ENCODE measurements at regions not wholly inside any gene's neighbourhood (a gene's known extent, or its start where the extent isn't known, plus 50 kb on each side); places are given as distances from the start of the nearest gene placed in this dataset.
A peak's percentile ranks its signal among the peaks of the same experiment; 100 is the strongest.

GRCh38 chr14:73775339-73776193 lies 61.4 kb upstream of the PNMA1 start:
- no peaks in the 10 kb centered on the region for H3K79me1 ChIP-seq (ENCODE audit: low read length)
- H2BK5ac ChIP-seq (ENCODE audit: low read depth, low read length, poor library complexity) = no peak overlapping the region

GRCh38 chr14:73774671-73775070 lies 60.5 kb upstream of the PNMA1 start:
- no peak overlapping the region for H4K91ac ChIP-seq (ENCODE audit: low read depth, low read length)
- H3K14ac ChIP-seq (ENCODE audit: low read length) = no peak overlapping the region
- no peak overlapping the region for H3K4me3 ChIP-seq (ENCODE audit: low read depth, low read length)
- H3K27me3 ChIP-seq (ENCODE audit: insufficient read depth, low read length) = no peaks in the 10 kb centered on the region
- H2AFZ ChIP-seq (ENCODE audit: insufficient read depth, low read length, poor library complexity) = no peak overlapping the region
- H3K79me2 ChIP-seq (ENCODE audit: control insufficient read depth, insufficient read depth, low read length, poor library complexity) = peaks cover 3% of the 10 kb centered on the region
- H3K4me2 ChIP-seq (ENCODE audit: low read length) = no peak overlapping the region
- no CpG with 5 or more reads among the region's 2 CpGs for WGBS (ENCODE audit: extremely low coverage, insufficient coverage, insufficient read length)
- H3K23ac ChIP-seq (ENCODE audit: low read length) = no peak overlapping the region
- no peaks in the 10 kb centered on the region for H3K36me3 ChIP-seq (ENCODE audit: control insufficient read depth in 1 of 2, insufficient read depth in 2 of 2, low read length in 2 of 2)
- H4K8ac ChIP-seq (ENCODE audit: low read depth, low read length) = no peak overlapping the region
- no peak overlapping the region for H4K12ac ChIP-seq (ENCODE audit: low read depth, low read length)
- H3K79me1 ChIP-seq (ENCODE audit: low read length) = no peaks in the 10 kb centered on the region
- H3K4me1 ChIP-seq (ENCODE audit: control insufficient read depth in 1 of 2, insufficient read depth in 2 of 2, low read length in 2 of 2) = peaks cover 22 to 25% of the 10 kb centered on the region in 2 experiments
- peak overlapping the region; percentile 4 for H3K18ac ChIP-seq (ENCODE audit: low read length)
- no peak overlapping the region for H2BK12ac ChIP-seq (ENCODE audit: low read length)
- no peak overlapping the region for H2BK120ac ChIP-seq (ENCODE audit: insufficient read depth, low read length, poor library complexity)
- DNase-seq = no peak
- no peak overlapping the region for H2BK5ac ChIP-seq (ENCODE audit: low read depth, low read length, poor library complexity)
- no peak overlapping the region for H3K4ac ChIP-seq (ENCODE audit: low read depth, low read length)
- no peaks in the 10 kb centered on the region for H3K9me3 ChIP-seq (ENCODE audit: insufficient read depth, low read depth, low read length)
- H3K9ac ChIP-seq (ENCODE audit: low read length) = no peak overlapping the region
- no peak overlapping the region for H2AK5ac ChIP-seq (ENCODE audit: low read length)
- no peak overlapping the region for H3K27ac ChIP-seq (ENCODE audit: low read depth, low read length)

More at GRCh38 chr14:73775339-73776193, 61.4 kb upstream of the PNMA1 start:
- Histone ChIP-seq H3K4me2 (ENCODE audit: low read length) (no peak overlapping the region), H2BK120ac (ENCODE audit: insufficient read depth, low read length, poor library complexity) (no peak overlapping the region), H3K4me3 (ENCODE audit: low read depth, low read length) (no peak overlapping the region), H3K27me3 (ENCODE audit: insufficient read depth, low read length) (no peaks in the 10 kb centered on the region), H4K91ac (ENCODE audit: low read depth, low read length) (no peak overlapping the region), H3K4me1 (ENCODE audit: control insufficient read depth in 1 of 2, insufficient read depth in 2 of 2, low read length in 2 of 2) (peaks cover 22 to 25% of the 10 kb centered on the region in 2 experiments), H3K9me3 (ENCODE audit: insufficient read depth, low read depth, low read length) (no peaks in the 10 kb centered on the region), H3K79me2 (ENCODE audit: control insufficient read depth, insufficient read depth, low read length, poor library complexity) (peaks cover 3% of the 10 kb centered on the region), H3K14ac (ENCODE audit: low read length) (no peak overlapping the region), H4K8ac (ENCODE audit: low read depth, low read length) (no peak overlapping the region), H2AK5ac (ENCODE audit: low read length) (no peak overlapping the region), H3K4ac (ENCODE audit: low read depth, low read length) (peak overlapping the region; percentile 47), H3K36me3 (ENCODE audit: control insufficient read depth in 1 of 2, insufficient read depth in 2 of 2, low read length in 2 of 2) (peaks cover 0 to 2% of the 10 kb centered on the region in 2 experiments), H3K27ac (ENCODE audit: low read depth, low read length) (no peak overlapping the region), H4K12ac (ENCODE audit: low read depth, low read length) (no peak overlapping the region), H3K23ac (ENCODE audit: low read length) (no peak overlapping the region), H2BK12ac (ENCODE audit: low read length) (no peak overlapping the region), H3K18ac (ENCODE audit: low read length) (peak overlapping the region; percentile 11), H2AFZ (ENCODE audit: insufficient read depth, low read length, poor library complexity) (no peak overlapping the region), H3K9ac (ENCODE audit: low read length) (no peak overlapping the region)
- no peak for DNase-seq
- no CpG with 5 or more reads among the region's 10 CpGs for WGBS (ENCODE audit: extremely low coverage, insufficient coverage, insufficient read length)

- Histone ChIP-seq H3K4me2 (ENCODE audit: low read length) (no peak overlapping the region), H3K27ac (ENCODE audit: low read depth, low read length) (no peak overlapping the region), H2BK120ac (ENCODE audit: insufficient read depth, low read length, poor library complexity) (no peak overlapping the region), H2AFZ (ENCODE audit: insufficient read depth, low read length, poor library complexity) (no peak overlapping the region), H3K4ac (ENCODE audit: low read depth, low read length) (no peak overlapping the region), H2BK12ac (ENCODE audit: low read length) (no peak overlapping the region), H3K36me3 (ENCODE audit: control insufficient read depth in 1 of 2, insufficient read depth in 2 of 2, low read length in 2 of 2) (no peaks in the 10 kb centered on the region), H3K4me3 (ENCODE audit: low read depth, low read length) (no peak overlapping the region), H3K18ac (ENCODE audit: low read length) (no peak overlapping the region), H3K14ac (ENCODE audit: low read length) (no peak overlapping the region), H2AK5ac (ENCODE audit: low read length) (no peak overlapping the region), H3K27me3 (ENCODE audit: insufficient read depth, low read length) (no peaks in the 10 kb centered on the region), H3K79me2 (ENCODE audit: control insufficient read depth, insufficient read depth, low read length, poor library complexity) (peaks cover 3% of the 10 kb centered on the region), H3K9me3 (ENCODE audit: insufficient read depth, low read depth, low read length) (no peaks in the 10 kb centered on the region), H3K79me1 (ENCODE audit: low read length) (no peaks in the 10 kb centered on the region), H3K9ac (ENCODE audit: low read length) (no peak overlapping the region), H4K12ac (ENCODE audit: low read depth, low read length) (no peak overlapping the region), H4K8ac (ENCODE audit: low read depth, low read length) (no peak overlapping the region), H2BK5ac (ENCODE audit: low read depth, low read length, poor library complexity) (no peak overlapping the region), H3K4me1 (ENCODE audit: control insufficient read depth in 1 of 2, insufficient read depth in 2 of 2, low read length in 2 of 2) (peaks cover 22 to 25% of the 10 kb centered on the region in 2 experiments), H4K91ac (ENCODE audit: low read depth, low read length) (no peak overlapping the region), H3K23ac (ENCODE audit: low read length) (no peak overlapping the region)
- WGBS (ENCODE audit: extremely low coverage, insufficient coverage, insufficient read length) = no CpG with 5 or more reads among the region's 3 CpGs
- no peak for DNase-seq
Observed at GRCh38 chr14:73774241-73774570, 60.0 kb upstream of the PNMA1 start.

GRCh38 chr14:73773441-73774240 lies 59.5 kb upstream of the PNMA1 start:
- Histone ChIP-seq H3K9me3 (ENCODE audit: insufficient read depth, low read depth, low read length) (no peaks in the 10 kb centered on the region), H4K91ac (ENCODE audit: low read depth, low read length) (no peak overlapping the region), H3K4ac (ENCODE audit: low read depth, low read length) (no peak overlapping the region), H2AK5ac (ENCODE audit: low read length) (no peak overlapping the region), H4K12ac (ENCODE audit: low read depth, low read length) (no peak overlapping the region), H3K9ac (ENCODE audit: low read length) (no peak overlapping the region), H3K14ac (ENCODE audit: low read length) (no peak overlapping the region), H3K4me2 (ENCODE audit: low read length) (no peak overlapping the region), H3K4me3 (ENCODE audit: low read depth, low read length) (no peak overlapping the region), H3K4me1 (ENCODE audit: control insufficient read depth in 1 of 2, insufficient read depth in 2 of 2, low read length in 2 of 2) (peaks cover 27 to 29% of the 10 kb centered on the region in 2 experiments), H3K79me1 (ENCODE audit: low read length) (no peaks in the 10 kb centered on the region), H4K8ac (ENCODE audit: low read depth, low read length) (no peak overlapping the region), H3K23ac (ENCODE audit: low read length) (no peak overlapping the region), H3K27ac (ENCODE audit: low read depth, low read length) (no peak overlapping the region), H3K27me3 (ENCODE audit: insufficient read depth, low read length) (no peaks in the 10 kb centered on the region), H2AFZ (ENCODE audit: insufficient read depth, low read length, poor library complexity) (no peak overlapping the region), H2BK120ac (ENCODE audit: insufficient read depth, low read length, poor library complexity) (no peak overlapping the region), H3K18ac (ENCODE audit: low read length) (no peak overlapping the region), H2BK5ac (ENCODE audit: low read depth, low read length, poor library complexity) (no peak overlapping the region), H3K36me3 (ENCODE audit: control insufficient read depth in 1 of 2, insufficient read depth in 2 of 2, low read length in 2 of 2) (no peaks in the 10 kb centered on the region), H2BK12ac (ENCODE audit: low read length) (no peak overlapping the region), H3K79me2 (ENCODE audit: control insufficient read depth, insufficient read depth, low read length, poor library complexity) (peaks cover 3% of the 10 kb centered on the region)
- WGBS (ENCODE audit: extremely low coverage, insufficient coverage, insufficient read length) = no CpG with 5 or more reads among the region's 11 CpGs
- DNase-seq = no peak

All from trophoblast cell (in vitro differentiated cells and primary cell).